ENCODE measurements at regions not wholly inside any gene's neighbourhood (a gene's known extent, or its start where the extent isn't known, plus 50 kb on each side); places are given as distances from the start of the nearest gene placed in this dataset.

DNA sequence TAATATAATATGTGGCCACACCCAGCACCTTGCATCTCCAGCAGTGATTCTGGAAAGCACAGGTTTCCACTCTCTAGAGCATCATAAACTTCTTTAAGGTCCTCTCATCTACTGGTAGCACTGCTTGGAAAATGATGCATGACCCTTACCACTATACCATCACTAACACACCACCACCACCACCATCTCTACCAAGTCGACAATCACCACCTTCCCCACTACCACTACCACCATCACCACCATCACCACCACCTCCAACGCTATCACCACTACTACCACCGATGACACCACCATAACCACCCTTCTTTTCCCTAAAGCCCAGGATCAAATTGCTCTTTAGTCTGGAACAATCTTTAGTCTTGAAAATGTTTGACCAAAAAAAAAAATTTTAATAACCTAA lies 390.4 kb downstream of the SUCLA2 start:
- no CpG with 5 or more reads among the region's 3 CpGs for WGBS (ENCODE audit: extremely low coverage, insufficient read length, low lambda C conversion rate)
- no peak overlapping the region for H2BK120ac ChIP-seq (ENCODE audit: low read depth, low read length, poor library complexity, severe bottlenecking)

More for the DNA sequence above, 390.4 kb downstream of the SUCLA2 start:
- no peak overlapping the region for H3K27ac Mint-ChIP-seq
- no peaks in the 10 kb centered on the region for H3K4me1 Mint-ChIP-seq
- no peak overlapping the region for H3K4me2 ChIP-seq (ENCODE audit: insufficient read depth, insufficient read length, low read length)
- no peaks in the 10 kb centered on the region for H3K79me2 ChIP-seq (ENCODE audit: insufficient read depth, low read length)
- H3T11ph ChIP-seq (ENCODE audit: low read length), result no peak overlapping the region
- H3K79me1 ChIP-seq (ENCODE audit: insufficient read depth, low read depth, low read length, poor library complexity, severe bottlenecking), result no peaks in the 10 kb centered on the region
- H4K5ac ChIP-seq (ENCODE audit: insufficient read length, low read depth, low read length), result no peak overlapping the region
- no peak overlapping the region for H4K91ac ChIP-seq (ENCODE audit: insufficient read length, low read depth, low read length)
- no peaks in the 10 kb centered on the region for H3K4me1 ChIP-seq (ENCODE audit: insufficient read depth, low read length)
- peaks cover 3 to 14% of the 10 kb centered on the region in 2 experiments; a peak in 3 of 5 replicates for H3K9me3 Mint-ChIP-seq
- no peaks in the 10 kb centered on the region for H3K27me3 ChIP-seq (ENCODE audit: insufficient read depth, low read length)
- no peak overlapping the region for H3K4ac ChIP-seq (ENCODE audit: low read depth, low read length)
- H3K27me3 Mint-ChIP-seq (ENCODE audit: low read depth), result no peaks in the 10 kb centered on the region
- TF ChIP-seq, protein P1, sequence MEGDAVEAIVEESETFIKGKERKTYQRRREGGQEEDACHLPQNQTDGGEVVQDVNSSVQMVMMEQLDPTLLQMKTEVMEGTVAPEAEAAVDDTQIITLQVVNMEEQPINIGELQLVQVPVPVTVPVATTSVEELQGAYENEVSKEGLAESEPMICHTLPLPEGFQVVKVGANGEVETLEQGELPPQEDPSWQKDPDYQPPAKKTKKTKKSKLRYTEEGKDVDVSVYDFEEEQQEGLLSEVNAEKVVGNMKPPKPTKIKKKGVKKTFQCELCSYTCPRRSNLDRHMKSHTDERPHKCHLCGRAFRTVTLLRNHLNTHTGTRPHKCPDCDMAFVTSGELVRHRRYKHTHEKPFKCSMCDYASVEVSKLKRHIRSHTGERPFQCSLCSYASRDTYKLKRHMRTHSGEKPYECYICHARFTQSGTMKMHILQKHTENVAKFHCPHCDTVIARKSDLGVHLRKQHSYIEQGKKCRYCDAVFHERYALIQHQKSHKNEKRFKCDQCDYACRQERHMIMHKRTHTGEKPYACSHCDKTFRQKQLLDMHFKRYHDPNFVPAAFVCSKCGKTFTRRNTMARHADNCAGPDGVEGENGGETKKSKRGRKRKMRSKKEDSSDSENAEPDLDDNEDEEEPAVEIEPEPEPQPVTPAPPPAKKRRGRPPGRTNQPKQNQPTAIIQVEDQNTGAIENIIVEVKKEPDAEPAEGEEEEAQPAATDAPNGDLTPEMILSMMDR (conservative IDR thresholded peaks at IDR 0.05), result no peak
- H3K14ac ChIP-seq (ENCODE audit: insufficient read depth, low read length), result no peak overlapping the region
- no peak overlapping the region for H2BK5ac ChIP-seq (ENCODE audit: insufficient read length, low read length)
- no peaks in the 10 kb centered on the region for H3K36me3 Mint-ChIP-seq (ENCODE audit: insufficient read depth in 1 of 3, low read depth in 3 of 3)
- no peak overlapping the region for H2AFZ ChIP-seq (ENCODE audit: low read length)
- no peaks in the 10 kb centered on the region for H3K23me2 ChIP-seq (ENCODE audit: insufficient read length, low read depth, low read length, poor library complexity, severe bottlenecking)
- H2BK12ac ChIP-seq (ENCODE audit: insufficient read length, low read depth, low read length), result no peak overlapping the region
- no peak overlapping the region for H3K27ac ChIP-seq (ENCODE audit: insufficient read length, low read depth, low read length)
- H3K9me3 ChIP-seq (ENCODE audit: control insufficient read depth, low read depth, low read length), result no peaks in the 10 kb centered on the region
- no peak for DNase-seq
- H3K56ac ChIP-seq (ENCODE audit: insufficient read length, low read depth, low read length), result no peak overlapping the region
- no peak overlapping the region for H4K8ac ChIP-seq (replicated peaks; ENCODE audit: insufficient read length, low read depth, low read length)
- H4K20me1 ChIP-seq (ENCODE audit: control insufficient read depth, insufficient read depth, insufficient read length), result no peaks in the 10 kb centered on the region
- no peak overlapping the region for H2AK5ac ChIP-seq (ENCODE audit: insufficient read length, low read length)
- no peak overlapping the region for H3K9ac ChIP-seq (ENCODE audit: extremely low read depth, insufficient read length, low read length)
- H3K18ac ChIP-seq (ENCODE audit: insufficient read length, low read depth, low read length), result no peak overlapping the region
- H2BK15ac ChIP-seq (ENCODE audit: low read depth, low read length), result no peak overlapping the region
- no peak overlapping the region for H3K4me3 Mint-ChIP-seq
- no peak overlapping the region for H3K23ac ChIP-seq (ENCODE audit: insufficient read length, low read depth, low read length)
- H2BK20ac ChIP-seq (ENCODE audit: low read depth, low read length, poor library complexity, severe bottlenecking), result no peak overlapping the region

Measured in H9 (cell line).